HepG2 (cell line): ENCODE measurements at regions not wholly inside any gene's neighbourhood (a gene's known extent, or its start where the extent isn't known, plus 50 kb on each side); places are given as distances from the start of the nearest gene placed in this dataset.

Source experiments
- ATAC-seq: fragments of 200-7000 bp; cut with Tn5 transposase; 3 replicates; pipeline ENCODE4 v1.9.1; 2020; ENCODE audit warnings: mild to moderate bottlenecking, moderate library complexity
- BruUV-seq: library from RNA; stranded (reverse); fragments of 400-500 nt; replicated peaks from 2 replicates; lab custom pipeline; 2021; lab: Mats Ljungman, UMichigan
- CTCF ChIA-PET: fragments of 300-600 bp; formaldehyde crosslinking; extraction: SDS; loops from one replicate; lab custom pipeline; 2021; ENCODE audit warnings: low total read pairs, inconsistent platforms, low intra/inter-chr PET ratio; lab: Yijun Ruan, JAX
- POLR2A ChIA-PET: fragments of 350-600 bp; sonication (Branson Sonifier 250); formaldehyde crosslinking; loops from one replicate; lab custom pipeline; 2020; ENCODE audit warnings: antibody characterized with exemption, inconsistent platforms; lab: Yijun Ruan, JAX
- DNase-seq: peaks from one replicate; pipeline ENCODE4 v3.0.0-alpha.2; 2015; ENCODE audit warnings: low spot score
- FAIRE-seq: peaks from 3 replicates; lab custom pipeline; 2011; peaks lifted over from hg19 to GRCh38; lab: Jason Lieb, UNC
- H2AFZ ChIP-seq: one replicate; pipeline ENCODE4 v1.6.1; 2011; ENCODE audit warnings: low read length, inconsistent platforms
- H3K27ac ChIP-seq: fragments of 300-600 bp; 3 replicates; pipeline ENCODE4 v1.8.0; 2011; ENCODE audit warnings: mixed run types, mild to moderate bottlenecking, mixed read lengths, low read length, inconsistent platforms; ENCODE audit not compliant: insufficient read depth; ENCODE audit errors: extremely low read length
- H3K27me3 ChIP-seq, 2 experiments: fragments of 200-600 bp in 1 of 2; 2 replicates in 1 of 2; 3 replicates in 1 of 2; pipeline versions ENCODE4 v1.6.0 to v1.8.0; 2011; ENCODE audit warnings: low read length in 2 of 2, mild to moderate bottlenecking in 2 of 2, moderate library complexity in 2 of 2, inconsistent platforms in 1 of 2; ENCODE audit not compliant: insufficient read depth in 2 of 2, control insufficient read depth in 1 of 2
- H3K36me3 ChIP-seq, 2 experiments: fragments of 200-600 bp in 1 of 2; replicated peaks in 1 of 2; 2 replicates in 1 of 2; 3 replicates in 1 of 2; pipeline versions ENCODE4 v1.5.1 to v1.8.0; 2011; ENCODE audit warnings: low read length in 2 of 2, inconsistent platforms in 1 of 2; ENCODE audit not compliant: insufficient read depth in 2 of 2, control insufficient read depth in 1 of 2
- H3K4me1 ChIP-seq: 2 replicates; pipeline ENCODE4 v1.5.1; 2012; ENCODE audit warnings: low read length, inconsistent platforms; ENCODE audit not compliant: insufficient read depth
- H3K4me2 ChIP-seq: 2 replicates; pipeline ENCODE4 v1.6.0; 2011; ENCODE audit warnings: low read depth, low read length, inconsistent platforms
- H3K4me3 ChIP-seq, 3 experiments: fragments of 200-600 bp in 1 of 3; sonication (generic), shearing (Covaris generic) in 1 of 3; replicated peaks in 1 of 3; 2 replicates each; pipeline ENCODE4 v1.5.1; 2011 to 2016; ENCODE audit warnings: low read length in 3 of 3, inconsistent platforms in 2 of 3, low read depth in 2 of 3, mild to moderate bottlenecking in 2 of 3, control low read depth in 1 of 3, mixed read lengths in 1 of 3; ENCODE audit not compliant: insufficient read depth in 1 of 3
- H3K79me2 ChIP-seq: one replicate; pipeline ENCODE4 v1.6.1; 2011; ENCODE audit warnings: low read length, inconsistent platforms; ENCODE audit not compliant: insufficient read depth
- H3K9ac ChIP-seq: 2 replicates; pipeline ENCODE4 v1.6.0; 2011; ENCODE audit warnings: mild to moderate bottlenecking, low read depth, low read length, inconsistent platforms; ENCODE audit not compliant: insufficient read depth
- H3K9me3 ChIP-seq: 2 replicates; pipeline ENCODE4 v1.5.1; 2012; ENCODE audit warnings: mild to moderate bottlenecking, low read length
- H4K20me1 ChIP-seq: 2 replicates; pipeline ENCODE4 v1.6.0; 2011; ENCODE audit warnings: inconsistent platforms, mild to moderate bottlenecking, low read length, moderate library complexity; ENCODE audit not compliant: insufficient read depth
- AHR ChIP-seq: IDR thresholded peaks from 2 replicates; pipeline ENCODE4 v1.6.1; 2018; ENCODE audit warnings: missing genetic modification reagents, missing compliant biosample characterization
- CBFB ChIP-seq: sonication (generic); formaldehyde crosslinking; IDR thresholded peaks from 2 replicates; pipeline ENCODE4 v1.4.0; 2020; ENCODE audit warnings: missing genetic modification reagents
- GFI1 ChIP-seq: sonication (generic); formaldehyde crosslinking; IDR thresholded peaks from 2 replicates; pipeline ENCODE4 v1.5.0; 2020; ENCODE audit warnings: missing genetic modification reagents, mild to moderate bottlenecking, borderline replicate concordance
- IKZF1 ChIP-seq: fragments of 450-650 bp; IDR thresholded peaks from 2 replicates; pipeline ENCODE4 v1.7.1; 2016
- KAT7 ChIP-seq: IDR thresholded peaks from 2 replicates; pipeline ENCODE4 v1.6.1; 2018; ENCODE audit warnings: borderline replicate concordance, missing compliant biosample characterization
- NFE2L1 ChIP-seq: sonication (generic); formaldehyde crosslinking; IDR thresholded peaks from 2 replicates; pipeline ENCODE4 v1.4.0; 2020; ENCODE audit warnings: missing genetic modification reagents, mild to moderate bottlenecking, borderline replicate concordance
- PRDM10 ChIP-seq: sonication (generic); formaldehyde crosslinking; IDR thresholded peaks from 2 replicates; pipeline ENCODE4 v1.4.0; 2020; ENCODE audit warnings: low read depth, missing genetic modification reagents
- SNRNP70 ChIP-seq: fragments of 200-400 bp; formaldehyde crosslinking; IDR thresholded peaks from 2 replicates; pipeline ENCODE4 v1.6.1; 2017; ENCODE audit warnings: mild to moderate bottlenecking, low read depth, low read length, moderate library complexity
- ZBTB3 ChIP-seq: sonication (generic); formaldehyde crosslinking; IDR thresholded peaks from 2 replicates; pipeline ENCODE4 v1.4.0; 2020; ENCODE audit warnings: low read depth, mild to moderate bottlenecking, moderate library complexity, missing genetic modification reagents, borderline replicate concordance
- ZNF496 ChIP-seq: sonication (generic); formaldehyde crosslinking; IDR thresholded peaks from 2 replicates; pipeline ENCODE4 v1.8.1; 2023; ENCODE audit warnings: mild to moderate bottlenecking, moderate library complexity, missing genetic modification reagents; ENCODE audit not compliant: insufficient replicate concordance
- ZNF513 ChIP-seq: sonication (generic); formaldehyde crosslinking; conservative IDR thresholded peaks from 2 replicates; pipeline ENCODE4 v1.5.0; 2020; ENCODE audit warnings: missing genetic modification reagents
- ZNF773 ChIP-seq: sonication (generic); formaldehyde crosslinking; IDR thresholded peaks from 2 replicates; pipeline ENCODE4 v1.4.0; 2020; ENCODE audit warnings: missing genetic modification reagents, borderline replicate concordance
- WGBS: methylation state at CpG from one replicate; pipeline ENCODE4 v1.1.6; 2017; ENCODE audit warnings: low lambda C conversion rate; 5-methylcytosine and 5-hydroxymethylcytosine counted together
- in situ Hi-C: cut with HindIII; loops from 2 replicates; pipeline ENCODE4 v1.10.0; 2017; ENCODE audit warnings: low pct_unique_long_range_greater_than_20kb; ENCODE audit not compliant: extremely low pct_ligation_motif_present
- intact Hi-C: fragments of 100-400 bp; cut with micrococcal nuclease; formaldehyde crosslinking; loops from one replicate; pipeline ENCODE4 v1.10.0; 2022; ENCODE audit not compliant: unreplicated experiment
- TF ChIP-seq, protein P1 (sequence below): sonication (generic); formaldehyde crosslinking; IDR thresholded peaks from 2 replicates; pipeline ENCODE4 v1.8.0; 2022; ENCODE audit warnings: missing genetic modification reagents, low read depth, mild to moderate bottlenecking, borderline replicate concordance

DNA sequence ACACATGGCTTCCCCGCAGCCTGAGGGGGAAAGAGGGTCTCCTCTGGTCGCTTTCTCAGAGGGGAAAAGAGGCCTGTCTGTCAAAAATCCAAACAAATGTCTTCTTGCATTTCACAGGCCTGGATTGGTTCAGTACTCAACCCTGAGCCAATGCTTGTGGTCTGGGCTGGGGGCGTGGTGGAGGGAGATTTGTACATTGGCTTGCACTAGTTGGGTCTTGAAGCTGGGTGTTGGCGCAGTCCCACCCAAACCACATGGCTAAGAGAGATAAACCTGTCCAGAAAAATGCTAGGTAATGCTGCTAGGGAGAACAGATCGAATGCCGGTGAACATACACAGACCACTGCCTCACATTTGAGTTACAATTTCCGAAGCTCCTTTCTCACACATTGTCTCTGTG, 461.6 kb downstream of the MED13L start:
- FAIRE-seq (no peak), DNase-seq (no peak), ATAC-seq (no peak)
- in situ Hi-C loops, result no loop called here
- Histone ChIP-seq H3K36me3 (no peaks in the 10 kb centered on the region), H3K27ac (no peak overlapping the region), H3K9ac (no peak overlapping the region), H3K9me3 (no peaks in the 10 kb centered on the region), H3K27me3 (no peaks in the 10 kb centered on the region), H3K79me2 (no peaks in the 10 kb centered on the region), H3K4me2 (no peak overlapping the region), H2AFZ (no peak overlapping the region), H4K20me1 (no peaks in the 10 kb centered on the region), H3K4me1 (no peaks in the 10 kb centered on the region), H3K4me3 (no peak overlapping the region)
- POLR2A ChIA-PET, result no interaction called here
- TF ChIP-seq ZNF513 (CRISPR knock-in tag), result no peak
- no peak for TF ChIP-seq PRDM10 (CRISPR knock-in tag)
- TF ChIP-seq NFE2L1 (CRISPR knock-in tag), result no peak
- no peak for TF ChIP-seq IKZF1
- TF ChIP-seq, protein P1, sequence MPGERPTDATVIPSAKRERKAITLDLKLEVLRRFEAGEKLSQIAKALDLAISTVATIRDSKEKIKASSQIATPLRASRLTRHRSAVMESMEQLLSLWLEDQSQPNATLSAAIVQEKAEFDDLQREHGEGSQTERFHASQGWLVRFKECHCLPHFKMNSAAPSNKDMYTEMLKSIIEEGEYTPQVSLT (CRISPR knock-in tag), result no peak
- no peak for TF ChIP-seq ZNF773
- TF ChIP-seq ZNF496 (CRISPR knock-in tag), result no peak
- TF ChIP-seq KAT7 (CRISPR knock-in tag), result no peak
- TF ChIP-seq GFI1 (CRISPR knock-in tag), result no peak
- no peak for TF ChIP-seq SNRNP70
- no peak for TF ChIP-seq CBFB (CRISPR knock-in tag)
- TF ChIP-seq ZBTB3 (CRISPR knock-in tag), result no peak
- TF ChIP-seq AHR, result no peak
- CTCF ChIA-PET, result no interaction called here
- intact Hi-C loops, result no loop called here
- WGBS, result 54% methylated on average over 7 of the region's 7 CpGs
- no TSS peak for BruUV-seq
